ENCODE measurements at regions not wholly inside any gene's neighbourhood (a gene's known extent, or its start where the extent isn't known, plus 50 kb on each side); places are given as distances from the start of the nearest gene placed in this dataset.

DNA sequence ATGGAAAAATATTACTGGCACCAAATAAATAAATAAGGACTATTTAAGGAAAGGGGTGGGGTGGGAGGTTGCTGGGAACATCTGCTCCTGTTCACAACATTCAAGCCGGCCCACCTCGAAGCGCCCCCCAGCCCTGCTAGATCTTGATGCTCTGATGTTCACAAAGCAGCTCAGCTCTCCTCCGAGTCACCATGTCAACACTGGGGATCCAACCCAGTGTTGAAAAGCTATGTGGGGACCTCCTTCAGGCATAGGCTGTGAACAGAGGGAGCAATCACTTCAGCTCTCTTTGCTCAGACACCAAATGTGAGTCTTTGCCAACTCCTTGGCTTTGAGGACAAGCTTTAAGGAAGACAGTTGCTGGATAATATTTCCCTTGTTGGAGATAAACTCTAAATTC is 176.8 kb upstream of the NT5E start:
- TF ChIP-seq, protein P1, sequence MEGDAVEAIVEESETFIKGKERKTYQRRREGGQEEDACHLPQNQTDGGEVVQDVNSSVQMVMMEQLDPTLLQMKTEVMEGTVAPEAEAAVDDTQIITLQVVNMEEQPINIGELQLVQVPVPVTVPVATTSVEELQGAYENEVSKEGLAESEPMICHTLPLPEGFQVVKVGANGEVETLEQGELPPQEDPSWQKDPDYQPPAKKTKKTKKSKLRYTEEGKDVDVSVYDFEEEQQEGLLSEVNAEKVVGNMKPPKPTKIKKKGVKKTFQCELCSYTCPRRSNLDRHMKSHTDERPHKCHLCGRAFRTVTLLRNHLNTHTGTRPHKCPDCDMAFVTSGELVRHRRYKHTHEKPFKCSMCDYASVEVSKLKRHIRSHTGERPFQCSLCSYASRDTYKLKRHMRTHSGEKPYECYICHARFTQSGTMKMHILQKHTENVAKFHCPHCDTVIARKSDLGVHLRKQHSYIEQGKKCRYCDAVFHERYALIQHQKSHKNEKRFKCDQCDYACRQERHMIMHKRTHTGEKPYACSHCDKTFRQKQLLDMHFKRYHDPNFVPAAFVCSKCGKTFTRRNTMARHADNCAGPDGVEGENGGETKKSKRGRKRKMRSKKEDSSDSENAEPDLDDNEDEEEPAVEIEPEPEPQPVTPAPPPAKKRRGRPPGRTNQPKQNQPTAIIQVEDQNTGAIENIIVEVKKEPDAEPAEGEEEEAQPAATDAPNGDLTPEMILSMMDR (IDR thresholded peaks at IDR 0.05): no peak
- no peak for TF ChIP-seq POLR2A (IDR thresholded peaks at IDR 0.05)
